ENCODE measurements at regions not wholly inside any gene's neighbourhood (a gene's known extent, or its start where the extent isn't known, plus 50 kb on each side); places are given as distances from the start of the nearest gene placed in this dataset.

GRCh38 chr2:207320381-207321159 is 154.8 kb upstream of the KLF7 start:
- peaks cover 17% of the 10 kb centered on the region for H3K4me1 Mint-ChIP-seq
- no peaks in the 10 kb centered on the region for H3K27me3 Mint-ChIP-seq (ENCODE audit: low read depth)
- H3K9me3 Mint-ChIP-seq: no peaks in the 10 kb centered on the region
- TF ChIP-seq, protein P1, sequence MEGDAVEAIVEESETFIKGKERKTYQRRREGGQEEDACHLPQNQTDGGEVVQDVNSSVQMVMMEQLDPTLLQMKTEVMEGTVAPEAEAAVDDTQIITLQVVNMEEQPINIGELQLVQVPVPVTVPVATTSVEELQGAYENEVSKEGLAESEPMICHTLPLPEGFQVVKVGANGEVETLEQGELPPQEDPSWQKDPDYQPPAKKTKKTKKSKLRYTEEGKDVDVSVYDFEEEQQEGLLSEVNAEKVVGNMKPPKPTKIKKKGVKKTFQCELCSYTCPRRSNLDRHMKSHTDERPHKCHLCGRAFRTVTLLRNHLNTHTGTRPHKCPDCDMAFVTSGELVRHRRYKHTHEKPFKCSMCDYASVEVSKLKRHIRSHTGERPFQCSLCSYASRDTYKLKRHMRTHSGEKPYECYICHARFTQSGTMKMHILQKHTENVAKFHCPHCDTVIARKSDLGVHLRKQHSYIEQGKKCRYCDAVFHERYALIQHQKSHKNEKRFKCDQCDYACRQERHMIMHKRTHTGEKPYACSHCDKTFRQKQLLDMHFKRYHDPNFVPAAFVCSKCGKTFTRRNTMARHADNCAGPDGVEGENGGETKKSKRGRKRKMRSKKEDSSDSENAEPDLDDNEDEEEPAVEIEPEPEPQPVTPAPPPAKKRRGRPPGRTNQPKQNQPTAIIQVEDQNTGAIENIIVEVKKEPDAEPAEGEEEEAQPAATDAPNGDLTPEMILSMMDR (IDR thresholded peaks at IDR 0.05; ENCODE audit: unreplicated experiment in 3 of 3): no peak
- H3K36me3 Mint-ChIP-seq (ENCODE audit: low read depth): no peaks in the 10 kb centered on the region
- H3K27ac Mint-ChIP-seq: no peak overlapping the region
- H3K4me3 Mint-ChIP-seq: no peak overlapping the region

DNA sequence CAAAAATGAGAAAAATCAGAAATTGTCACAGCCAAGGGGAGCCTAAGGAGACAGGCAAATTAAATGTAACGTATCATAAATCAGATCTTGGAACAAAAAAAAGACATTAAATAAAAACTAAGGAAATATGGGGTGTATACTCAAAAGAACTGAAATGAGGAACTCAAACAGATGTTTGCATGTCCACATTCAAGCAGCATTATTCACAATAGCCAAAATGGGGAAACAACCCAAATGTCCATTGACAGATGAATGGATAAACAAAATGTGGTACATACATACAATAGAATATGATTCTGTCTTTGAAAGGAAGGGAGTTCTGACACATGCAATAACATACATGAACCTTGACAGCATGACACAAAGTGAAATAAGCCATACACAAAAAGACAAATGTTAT is 155.8 kb upstream of the KLF7 start:
- Mint-ChIP-seq H3K27ac (no peak overlapping the region), H3K9me3 (no peaks in the 10 kb centered on the region), H3K4me1 (peaks cover 15% of the 10 kb centered on the region), H3K36me3 (ENCODE audit: low read depth) (no peaks in the 10 kb centered on the region), H3K27me3 (ENCODE audit: low read depth) (no peaks in the 10 kb centered on the region), H3K4me3 (no peak overlapping the region)
- TF ChIP-seq, protein P1 (IDR thresholded peaks at IDR 0.05; ENCODE audit: unreplicated experiment in 3 of 3): no peak

DNA sequence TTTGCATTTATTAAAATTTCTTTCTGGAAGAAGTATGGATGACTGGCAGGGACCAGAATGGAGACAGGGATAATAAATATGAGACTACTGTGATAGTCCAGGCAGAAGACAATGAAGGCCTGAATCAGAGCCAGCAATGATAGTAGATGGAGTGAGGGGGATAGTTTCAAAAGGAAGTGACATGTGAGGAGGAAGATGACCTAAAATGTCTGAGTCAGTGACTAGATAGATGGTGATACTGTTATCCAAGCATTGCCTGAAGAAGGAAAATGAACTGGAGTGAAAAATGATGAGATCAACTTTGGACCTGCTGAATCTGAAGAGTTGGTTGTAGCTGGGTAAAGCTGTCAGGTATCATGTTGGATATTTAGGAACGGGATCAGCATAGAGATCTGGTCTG is 158.3 kb upstream of the KLF7 start:
- TF ChIP-seq, protein P1 (IDR thresholded peaks at IDR 0.05; ENCODE audit: unreplicated experiment in 3 of 3): no peak
- Mint-ChIP-seq H3K4me1 (peaks cover 3% of the 10 kb centered on the region), H3K27me3 (ENCODE audit: low read depth) (no peaks in the 10 kb centered on the region), H3K4me3 (no peak overlapping the region), H3K36me3 (ENCODE audit: low read depth) (no peaks in the 10 kb centered on the region), H3K27ac (no peak overlapping the region), H3K9me3 (no peaks in the 10 kb centered on the region)

- no peaks in the 10 kb centered on the region for H3K36me3 Mint-ChIP-seq (ENCODE audit: low read depth)
- peaks cover 16% of the 10 kb centered on the region for H3K4me1 Mint-ChIP-seq
- no peaks in the 10 kb centered on the region for H3K9me3 Mint-ChIP-seq
- no peak overlapping the region for H3K4me3 Mint-ChIP-seq
- TF ChIP-seq, protein P1 (IDR thresholded peaks at IDR 0.05; ENCODE audit: unreplicated experiment in 3 of 3): no peak
- no peaks in the 10 kb centered on the region for H3K27me3 Mint-ChIP-seq (ENCODE audit: low read depth)
- no peak overlapping the region for H3K27ac Mint-ChIP-seq
These were observed 161.8 kb upstream of the KLF7 start for GRCh38 chr2:207327513-207327912.

GRCh38 chr2:207328944-207329386 is 163.2 kb upstream of the KLF7 start:
- Mint-ChIP-seq H3K27me3 (ENCODE audit: low read depth) (no peaks in the 10 kb centered on the region), H3K4me1 (peaks cover 18% of the 10 kb centered on the region), H3K4me3 (no peak overlapping the region), H3K36me3 (ENCODE audit: low read depth) (no peaks in the 10 kb centered on the region), H3K27ac (peak overlapping the region in 1 of 3 experiments; percentile 1), H3K9me3 (no peaks in the 10 kb centered on the region)
- TF ChIP-seq, protein P1 (IDR thresholded peaks at IDR 0.05; ENCODE audit: unreplicated experiment in 3 of 3): no peak

GRCh38 chr2:207330912-207331311 is 165.2 kb upstream of the KLF7 start:
- Mint-ChIP-seq H3K27me3 (ENCODE audit: low read depth) (no peaks in the 10 kb centered on the region), H3K4me1 (peaks cover 30% of the 10 kb centered on the region), H3K9me3 (no peaks in the 10 kb centered on the region), H3K36me3 (ENCODE audit: low read depth) (no peaks in the 10 kb centered on the region), H3K27ac (peak overlapping the region in 2 of 3 experiments; percentile 10 to 56), H3K4me3 (no peak overlapping the region)
- TF ChIP-seq, protein P1 (IDR thresholded peaks at IDR 0.05; ENCODE audit: unreplicated experiment in 3 of 3): no peak
